ENCODE measurements at regions not wholly inside any gene's neighbourhood (a gene's known extent, or its start where the extent isn't known, plus 50 kb on each side); places are given as distances from the start of the nearest gene placed in this dataset.

GRCh38 chr18:78107363-78107762 lies 857.7 kb downstream of the GALR1 start:
- Histone ChIP-seq H3K27ac (ENCODE audit: insufficient read depth, low read length, poor library complexity, severe bottlenecking) (no peak overlapping the region), H3K36me3 (ENCODE audit: control insufficient read depth, insufficient read depth, low read length) (no peaks in the 10 kb centered on the region), H3K4me3 (ENCODE audit: insufficient read depth, low read depth, low read length, poor library complexity, severe bottlenecking) (no peak overlapping the region), H3K9me3 (ENCODE audit: control insufficient read depth, low read length) (no peaks in the 10 kb centered on the region), H3K4me1 (ENCODE audit: control insufficient read depth, insufficient read depth, low read length, poor library complexity, severe bottlenecking) (no peaks in the 10 kb centered on the region), H3K27me3 (replicated peaks; ENCODE audit: control insufficient read depth, insufficient read depth, low read length, poor library complexity, severe bottlenecking) (no peaks in the 10 kb centered on the region)
- no peak for DNase-seq

DNA sequence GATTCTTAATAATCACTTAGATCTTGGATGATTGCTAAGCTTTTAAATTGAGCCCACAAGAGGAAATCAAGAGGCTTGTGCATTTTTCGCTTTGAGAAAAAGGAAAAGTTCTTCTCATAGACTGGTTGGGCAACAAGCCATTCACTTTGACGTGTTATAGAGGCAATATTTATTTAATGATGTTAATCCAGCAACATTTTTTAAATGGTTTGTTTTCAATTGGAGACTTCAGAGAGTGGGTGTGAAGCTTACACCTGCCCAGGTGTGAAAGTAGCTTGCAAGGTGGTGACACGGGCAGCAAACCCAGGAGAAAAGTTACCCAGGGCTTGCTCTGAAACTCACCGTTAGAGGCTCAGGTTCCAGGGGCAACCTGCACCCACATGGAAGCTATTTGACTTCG lies 858.9 kb downstream of the GALR1 start:
- no peaks in the 10 kb centered on the region for H3K9me3 ChIP-seq (ENCODE audit: control insufficient read depth, low read length)
- H3K27ac ChIP-seq (ENCODE audit: insufficient read depth, low read length, poor library complexity, severe bottlenecking) = no peak overlapping the region
- DNase-seq = no peak
- no peaks in the 10 kb centered on the region for H3K27me3 ChIP-seq (replicated peaks; ENCODE audit: control insufficient read depth, insufficient read depth, low read length, poor library complexity, severe bottlenecking)
- no peaks in the 10 kb centered on the region for H3K36me3 ChIP-seq (ENCODE audit: control insufficient read depth, insufficient read depth, low read length)
- no peak overlapping the region for H3K4me3 ChIP-seq (ENCODE audit: insufficient read depth, low read depth, low read length, poor library complexity, severe bottlenecking)
- no peaks in the 10 kb centered on the region for H3K4me1 ChIP-seq (ENCODE audit: control insufficient read depth, insufficient read depth, low read length, poor library complexity, severe bottlenecking)

DNA sequence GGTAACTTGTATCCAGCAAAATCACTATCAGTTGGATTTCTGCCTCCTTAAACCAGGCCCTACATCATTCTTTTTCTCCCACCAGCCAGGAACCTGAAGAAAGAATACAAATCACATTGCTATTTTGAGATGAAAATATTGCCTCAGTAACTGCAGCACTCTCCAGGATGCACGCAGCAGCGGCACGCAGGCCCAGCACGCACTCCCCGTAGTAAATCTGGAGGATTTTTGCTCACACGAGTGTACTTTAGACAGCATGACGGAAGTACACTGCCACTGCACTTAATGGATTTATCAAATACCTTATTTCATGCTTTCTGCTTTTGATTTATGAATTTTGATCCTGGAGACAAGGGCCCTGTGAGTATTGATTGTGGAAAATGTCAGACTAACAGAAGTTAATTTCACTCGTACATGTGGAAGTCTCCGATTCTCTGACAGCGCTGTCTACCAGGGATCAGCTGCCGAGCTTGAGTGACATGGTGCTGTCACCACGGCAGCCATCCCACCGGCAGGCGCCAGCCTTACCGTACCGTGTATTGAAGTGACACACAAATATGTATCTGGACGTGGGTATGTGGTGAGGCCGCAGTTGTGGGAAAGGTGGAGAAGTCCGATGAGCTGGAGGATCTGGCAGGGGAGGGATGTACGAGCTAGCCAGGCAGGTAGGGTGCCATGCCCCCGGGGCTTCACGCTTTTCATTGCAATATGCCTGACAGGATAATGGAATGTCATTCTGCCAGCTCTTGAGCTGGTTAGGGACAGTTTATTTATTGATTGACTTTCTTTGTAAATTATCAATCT lies 863.7 kb downstream of the GALR1 start:
- no peaks in the 10 kb centered on the region for H3K9me3 ChIP-seq (ENCODE audit: control insufficient read depth, low read length)

DNA sequence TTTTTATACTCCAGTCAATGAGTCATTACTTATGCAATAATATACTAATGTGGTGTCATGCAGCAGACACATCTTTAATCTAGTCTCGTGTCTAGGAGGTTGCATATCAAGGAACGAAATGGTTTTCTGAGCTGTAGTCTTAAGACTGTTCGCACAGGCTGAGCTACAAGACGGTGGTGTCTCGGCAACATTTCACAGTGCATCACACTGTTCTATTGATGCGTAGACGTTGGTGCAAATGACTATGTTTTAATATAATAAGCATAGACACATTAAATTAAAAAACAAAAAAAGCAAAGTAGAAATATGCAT lies 864.2 kb downstream of the GALR1 start:
- Histone ChIP-seq H3K4me3 (ENCODE audit: insufficient read depth, low read depth, low read length, poor library complexity, severe bottlenecking) (no peak overlapping the region), H3K9me3 (ENCODE audit: control insufficient read depth, low read length) (no peaks in the 10 kb centered on the region), H3K4me1 (ENCODE audit: control insufficient read depth, insufficient read depth, low read length, poor library complexity, severe bottlenecking) (no peaks in the 10 kb centered on the region), H3K36me3 (ENCODE audit: control insufficient read depth, insufficient read depth, low read length) (no peaks in the 10 kb centered on the region), H3K27ac (ENCODE audit: insufficient read depth, low read length, poor library complexity, severe bottlenecking) (no peak overlapping the region), H3K27me3 (replicated peaks; ENCODE audit: control insufficient read depth, insufficient read depth, low read length, poor library complexity, severe bottlenecking) (no peaks in the 10 kb centered on the region)
- DNase-seq = no peak

More for the DNA sequence above, 863.7 kb downstream of the GALR1 start:
- Histone ChIP-seq H3K4me1 (ENCODE audit: control insufficient read depth, insufficient read depth, low read length, poor library complexity, severe bottlenecking) (no peaks in the 10 kb centered on the region), H3K36me3 (ENCODE audit: control insufficient read depth, insufficient read depth, low read length) (no peaks in the 10 kb centered on the region), H3K27ac (ENCODE audit: insufficient read depth, low read length, poor library complexity, severe bottlenecking) (no peak overlapping the region), H3K4me3 (ENCODE audit: insufficient read depth, low read depth, low read length, poor library complexity, severe bottlenecking) (no peak overlapping the region), H3K27me3 (replicated peaks; ENCODE audit: control insufficient read depth, insufficient read depth, low read length, poor library complexity, severe bottlenecking) (no peaks in the 10 kb centered on the region)
- DNase-seq = no peak

DNA sequence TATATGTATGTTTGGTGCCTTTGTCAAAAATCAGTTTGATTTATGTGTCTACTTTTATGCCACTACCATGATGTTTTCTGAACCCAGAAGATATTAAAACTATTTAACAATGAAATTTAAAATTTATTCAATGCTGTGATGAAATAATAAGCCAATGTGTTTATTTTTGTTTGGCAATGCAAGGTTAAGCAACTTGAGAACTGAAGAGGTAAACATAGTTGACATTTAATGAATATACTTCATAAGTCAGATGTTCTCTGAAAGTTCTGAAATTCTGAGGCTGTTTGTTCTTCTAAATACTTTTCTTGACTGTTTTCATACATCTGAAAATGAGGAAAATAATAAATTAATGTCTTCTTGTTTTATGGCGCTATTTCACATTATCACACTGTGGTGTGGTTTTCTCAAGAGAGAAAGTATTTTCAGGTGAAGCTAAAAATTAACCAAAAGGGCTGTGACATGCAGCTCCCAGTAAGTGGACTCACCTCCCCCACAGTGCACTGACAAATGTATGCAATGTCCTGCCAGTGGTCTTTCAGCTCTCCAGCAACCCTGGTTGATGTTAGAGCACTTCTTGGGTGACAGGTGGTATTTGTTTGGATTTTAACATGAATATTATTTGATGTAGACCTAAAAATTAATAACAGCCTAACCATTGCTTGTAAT lies 863.6 kb upstream of the SALL3 start:
- Histone ChIP-seq H3K4me3 (ENCODE audit: insufficient read depth, low read depth, low read length, poor library complexity, severe bottlenecking) (no peak overlapping the region), H3K27ac (ENCODE audit: insufficient read depth, low read length, poor library complexity, severe bottlenecking) (no peak overlapping the region), H3K36me3 (ENCODE audit: control insufficient read depth, insufficient read depth, low read length) (no peaks in the 10 kb centered on the region), H3K9me3 (ENCODE audit: control insufficient read depth, low read length) (no peaks in the 10 kb centered on the region), H3K27me3 (replicated peaks; ENCODE audit: control insufficient read depth, insufficient read depth, low read length, poor library complexity, severe bottlenecking) (no peaks in the 10 kb centered on the region), H3K4me1 (ENCODE audit: control insufficient read depth, insufficient read depth, low read length, poor library complexity, severe bottlenecking) (no peaks in the 10 kb centered on the region)
- DNase-seq = no peak

- no peak overlapping the region for H3K27ac ChIP-seq (ENCODE audit: insufficient read depth, low read length, poor library complexity, severe bottlenecking)
- H3K36me3 ChIP-seq (ENCODE audit: control insufficient read depth, insufficient read depth, low read length) = no peaks in the 10 kb centered on the region
- no peaks in the 10 kb centered on the region for H3K9me3 ChIP-seq (ENCODE audit: control insufficient read depth, low read length)
- DNase-seq = no peak
- no peaks in the 10 kb centered on the region for H3K27me3 ChIP-seq (replicated peaks; ENCODE audit: control insufficient read depth, insufficient read depth, low read length, poor library complexity, severe bottlenecking)
- H3K4me1 ChIP-seq (ENCODE audit: control insufficient read depth, insufficient read depth, low read length, poor library complexity, severe bottlenecking) = no peaks in the 10 kb centered on the region
- H3K4me3 ChIP-seq (ENCODE audit: insufficient read depth, low read depth, low read length, poor library complexity, severe bottlenecking) = no peak overlapping the region
These were observed 856.3 kb upstream of the SALL3 start for GRCh38 chr18:78123144-78123909.

DNA sequence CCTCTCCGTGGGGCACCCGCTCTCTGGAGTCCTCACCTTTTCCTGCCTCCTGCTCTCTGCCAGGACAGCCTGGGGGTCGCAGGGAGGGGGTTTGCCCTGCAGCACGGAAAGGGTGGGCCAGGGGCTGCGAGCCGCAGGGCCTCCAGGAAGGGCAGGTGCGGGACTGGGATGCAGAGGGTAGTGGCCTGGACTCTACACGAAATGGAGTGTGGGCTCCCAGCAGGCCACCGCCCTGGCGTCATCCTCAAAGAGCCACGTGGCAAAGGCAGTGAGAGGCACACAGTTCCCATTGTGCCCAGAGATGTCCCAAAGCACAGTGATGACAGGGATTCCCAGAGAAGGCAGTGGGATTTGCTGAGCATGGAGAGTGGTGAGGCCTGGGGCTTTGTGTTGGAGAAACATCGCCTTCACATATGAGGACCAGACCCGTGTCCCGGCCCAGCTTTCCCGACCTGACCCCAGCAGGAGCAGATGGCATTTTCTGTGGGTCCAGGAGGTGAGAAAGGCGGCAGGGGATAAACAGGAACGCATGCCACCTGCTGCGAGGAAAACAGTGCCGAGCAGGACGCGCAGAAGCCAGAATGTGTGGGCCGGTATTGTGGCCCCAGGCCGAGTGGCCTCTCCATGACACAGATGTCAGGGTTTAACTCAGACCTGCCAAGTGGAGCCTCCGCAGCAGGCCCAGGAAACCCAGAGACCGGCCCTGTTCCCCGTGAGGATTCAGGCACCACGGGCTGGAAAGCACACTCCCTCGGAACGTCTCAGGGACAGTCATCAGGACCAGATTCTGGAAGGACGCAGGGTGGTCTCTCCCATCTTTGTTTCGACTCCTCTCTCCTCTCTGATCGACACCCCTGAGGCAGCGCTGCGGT lies 855.5 kb upstream of the SALL3 start:
- Histone ChIP-seq H3K27ac (ENCODE audit: insufficient read depth, low read length, poor library complexity, severe bottlenecking) (no peak overlapping the region), H3K9me3 (ENCODE audit: control insufficient read depth, low read length) (no peaks in the 10 kb centered on the region)
- no peak for DNase-seq

GRCh38 chr18:78125206-78125896 lies 854.3 kb upstream of the SALL3 start:
- H3K4me3 ChIP-seq (ENCODE audit: insufficient read depth, low read depth, low read length, poor library complexity, severe bottlenecking) = no peak overlapping the region
- H3K27me3 ChIP-seq (replicated peaks; ENCODE audit: control insufficient read depth, insufficient read depth, low read length, poor library complexity, severe bottlenecking) = no peaks in the 10 kb centered on the region
- no peaks in the 10 kb centered on the region for H3K36me3 ChIP-seq (ENCODE audit: control insufficient read depth, insufficient read depth, low read length)
- H3K9me3 ChIP-seq (ENCODE audit: control insufficient read depth, low read length) = no peaks in the 10 kb centered on the region
- H3K4me1 ChIP-seq (ENCODE audit: control insufficient read depth, insufficient read depth, low read length, poor library complexity, severe bottlenecking) = no peaks in the 10 kb centered on the region
- no peak overlapping the region for H3K27ac ChIP-seq (ENCODE audit: insufficient read depth, low read length, poor library complexity, severe bottlenecking)
- DNase-seq = no peak

More for the DNA sequence above, 855.5 kb upstream of the SALL3 start:
- Histone ChIP-seq H3K4me1 (ENCODE audit: control insufficient read depth, insufficient read depth, low read length, poor library complexity, severe bottlenecking) (no peaks in the 10 kb centered on the region), H3K27me3 (replicated peaks; ENCODE audit: control insufficient read depth, insufficient read depth, low read length, poor library complexity, severe bottlenecking) (no peaks in the 10 kb centered on the region), H3K36me3 (ENCODE audit: control insufficient read depth, insufficient read depth, low read length) (no peaks in the 10 kb centered on the region), H3K4me3 (ENCODE audit: insufficient read depth, low read depth, low read length, poor library complexity, severe bottlenecking) (no peak overlapping the region)

DNA sequence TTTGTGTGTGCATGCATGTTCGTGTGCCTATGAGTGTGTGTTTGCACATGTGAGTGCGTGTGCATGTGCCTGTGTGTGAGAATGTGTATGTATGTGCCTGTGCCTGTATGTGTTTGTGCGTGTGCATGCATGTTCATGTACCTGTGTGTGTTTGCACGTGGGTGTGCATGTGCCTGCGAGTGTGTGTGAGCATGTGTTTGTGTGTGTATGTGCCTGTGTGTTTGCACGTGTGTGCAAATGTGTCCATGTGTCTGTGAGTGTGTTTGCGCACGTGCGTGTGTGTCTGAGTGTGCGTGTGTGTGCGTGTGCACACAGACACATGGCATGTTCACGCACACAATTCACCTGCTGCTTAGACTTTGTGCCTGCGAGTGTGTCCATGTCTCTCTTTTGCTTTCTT lies 853.5 kb upstream of the SALL3 start:
- H3K27ac ChIP-seq (ENCODE audit: insufficient read depth, low read length, poor library complexity, severe bottlenecking) = no peak overlapping the region
- H3K9me3 ChIP-seq (ENCODE audit: control insufficient read depth, low read length) = no peaks in the 10 kb centered on the region
- no peak overlapping the region for H3K4me3 ChIP-seq (ENCODE audit: insufficient read depth, low read depth, low read length, poor library complexity, severe bottlenecking)
- no peaks in the 10 kb centered on the region for H3K27me3 ChIP-seq (replicated peaks; ENCODE audit: control insufficient read depth, insufficient read depth, low read length, poor library complexity, severe bottlenecking)
- no peak for DNase-seq
- H3K4me1 ChIP-seq (ENCODE audit: control insufficient read depth, insufficient read depth, low read length, poor library complexity, severe bottlenecking) = no peaks in the 10 kb centered on the region
- no peaks in the 10 kb centered on the region for H3K36me3 ChIP-seq (ENCODE audit: control insufficient read depth, insufficient read depth, low read length)

All from effector memory CD4-positive, alpha-beta T cell (primary cell).